GM12875 (cell line): ENCODE measurements at regions not wholly inside any gene's neighbourhood (a gene's known extent, or its start where the extent isn't known, plus 50 kb on each side); places are given as distances from the start of the nearest gene placed in this dataset.

Experiments
- H3K4me3 ChIP-seq: one replicate; pipeline ENCODE4 v1.5.1; 2011; ENCODE audit warnings: low read depth, low read length, control low read depth
- CTCF ChIP-seq: IDR thresholded peaks from 2 replicates; pipeline ENCODE4 v1.5.1; 2011; ENCODE audit warnings: low read depth, mild to moderate bottlenecking, control low read depth, inconsistent platforms, low read length, moderate library complexity, borderline replicate concordance; ENCODE audit not compliant: insufficient read depth

DNA sequence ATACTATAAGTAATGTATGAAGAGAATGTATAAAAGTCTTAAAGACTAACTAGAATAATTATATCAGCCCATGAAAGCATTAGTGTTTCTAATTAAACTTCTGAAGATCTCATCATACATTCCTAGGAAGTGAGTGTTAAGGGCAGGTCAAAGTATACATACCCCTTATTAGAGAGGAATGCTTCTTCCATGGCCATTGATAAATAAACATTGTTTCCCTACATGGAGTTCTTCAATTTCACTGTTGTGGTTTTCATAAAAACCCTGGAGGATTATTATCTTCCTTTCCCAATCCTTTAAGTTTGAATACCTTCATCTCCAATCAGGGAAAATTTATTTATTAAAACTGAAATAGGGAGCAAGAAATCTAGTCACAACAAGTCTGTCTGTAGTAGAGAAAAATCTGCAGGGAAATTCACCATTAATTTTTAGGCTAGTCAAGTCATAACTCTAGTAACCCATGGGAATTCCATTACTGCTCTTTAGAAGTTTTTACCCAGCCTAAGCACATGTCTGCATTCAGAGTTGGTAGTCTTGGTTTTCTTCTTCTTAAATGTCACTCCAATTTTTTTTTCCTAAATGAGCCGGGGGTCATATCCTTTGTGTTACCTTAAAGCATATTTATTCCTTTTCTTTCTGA, 147.0 kb downstream of the TNFSF18 start:
- no peak for TF ChIP-seq CTCF
- H3K4me3 ChIP-seq, result no peak overlapping the region

GRCh38 chr1:172905452-172905851, 145.3 kb downstream of the TNFSF18 start:
- no peak for TF ChIP-seq CTCF
- H3K4me3 ChIP-seq, result no peak overlapping the region

- no peak overlapping the region for H3K4me3 ChIP-seq
- no peak for TF ChIP-seq CTCF
Measured at GRCh38 chr1:172906778-172907592, 143.8 kb downstream of the TNFSF18 start.

DNA sequence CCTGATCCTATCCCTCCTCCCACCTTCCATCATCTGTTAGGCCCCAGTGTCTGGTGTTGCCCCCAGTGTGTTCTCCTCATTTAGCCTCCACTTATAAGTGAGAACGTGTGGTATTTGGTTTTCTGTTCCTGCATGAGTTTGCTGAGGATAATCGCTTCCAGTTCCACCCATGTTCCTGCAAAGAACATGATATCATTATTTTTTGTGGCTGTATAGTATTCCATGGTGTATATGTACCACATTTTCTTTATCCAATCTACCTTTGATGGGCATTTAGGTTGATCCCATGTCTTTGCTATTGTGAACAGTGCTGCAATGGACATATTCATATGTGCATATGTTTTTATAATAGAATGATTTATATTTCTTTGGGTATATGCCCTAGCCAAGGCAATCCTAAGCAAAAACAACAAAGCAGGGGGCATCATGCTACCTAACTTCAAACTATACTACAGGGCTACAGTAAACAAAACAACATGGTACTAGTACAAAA, 142.9 kb downstream of the TNFSF18 start:
- TF ChIP-seq CTCF, result no peak
- H3K4me3 ChIP-seq, result no peak overlapping the region

- no peak overlapping the region for H3K4me3 ChIP-seq
- no peak for TF ChIP-seq CTCF
Measured at GRCh38 chr1:172909606-172910326, 141.0 kb downstream of the TNFSF18 start.

DNA sequence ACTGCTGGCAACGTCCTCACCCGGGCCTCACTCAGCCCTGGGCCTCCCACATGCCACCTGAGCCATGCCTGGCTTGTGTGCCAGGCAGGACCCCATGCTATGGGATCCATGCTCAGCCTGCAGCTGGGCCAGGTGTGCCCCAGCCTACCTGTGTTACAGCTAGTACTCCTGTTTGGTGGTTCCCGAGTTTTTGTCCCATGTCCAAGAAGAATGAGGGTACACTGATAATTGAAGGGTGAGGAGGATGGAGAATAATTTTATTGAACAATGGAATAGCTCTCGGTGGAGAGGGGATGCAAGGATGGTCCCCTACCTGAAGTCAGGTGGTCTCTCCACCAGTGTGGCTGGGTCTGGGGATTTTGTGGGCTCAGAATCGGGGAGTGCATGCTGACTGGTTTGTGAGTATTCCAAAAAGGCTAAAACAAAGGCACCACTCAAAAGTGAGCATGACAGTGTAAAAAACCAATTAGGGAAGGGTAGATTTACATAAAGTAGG, 137.9 kb downstream of the TNFSF18 start:
- no peak overlapping the region for H3K4me3 ChIP-seq
- no peak for TF ChIP-seq CTCF
